C4-2B (cell line): ENCODE measurements at regions not wholly inside any gene's neighbourhood (a gene's known extent, or its start where the extent isn't known, plus 50 kb on each side); places are given as distances from the start of the nearest gene placed in this dataset.

ENCODE experiments used
- H3K27ac ChIP-seq: fragments of 450-650 bp; 2 replicates; pipeline ENCODE4 v1.5.1; 2017
- ZFX ChIP-seq: fragments of 450-650 bp; IDR thresholded peaks from 2 replicates; pipeline ENCODE4 v1.6.1; 2017
- TF ChIP-seq, protein P1 (sequence below): fragments of 450-650 bp; conservative IDR thresholded peaks from 2 replicates; pipeline ENCODE4 v1.5.1; 2017; ENCODE audit warnings: mild to moderate bottlenecking

DNA sequence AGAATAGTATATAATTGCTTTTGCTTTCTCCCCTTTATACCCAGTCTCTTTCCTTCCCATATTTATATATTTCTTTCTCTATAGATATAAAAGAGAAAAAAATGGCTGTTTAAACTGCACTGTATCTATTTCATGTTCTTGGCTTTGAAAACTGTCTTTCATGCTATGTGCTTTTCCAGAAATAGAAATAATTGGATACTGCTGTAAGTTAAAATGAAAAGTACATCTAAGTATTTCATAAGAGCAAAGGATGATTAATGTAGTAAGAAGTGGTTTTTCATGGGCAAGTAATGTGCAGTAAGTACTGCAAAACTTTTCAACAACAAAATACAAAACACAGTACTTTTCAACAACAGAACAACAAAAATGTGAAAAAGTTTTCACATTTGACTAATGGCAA is 237.9 kb downstream of the SNCA start:
- TF ChIP-seq, protein P1, sequence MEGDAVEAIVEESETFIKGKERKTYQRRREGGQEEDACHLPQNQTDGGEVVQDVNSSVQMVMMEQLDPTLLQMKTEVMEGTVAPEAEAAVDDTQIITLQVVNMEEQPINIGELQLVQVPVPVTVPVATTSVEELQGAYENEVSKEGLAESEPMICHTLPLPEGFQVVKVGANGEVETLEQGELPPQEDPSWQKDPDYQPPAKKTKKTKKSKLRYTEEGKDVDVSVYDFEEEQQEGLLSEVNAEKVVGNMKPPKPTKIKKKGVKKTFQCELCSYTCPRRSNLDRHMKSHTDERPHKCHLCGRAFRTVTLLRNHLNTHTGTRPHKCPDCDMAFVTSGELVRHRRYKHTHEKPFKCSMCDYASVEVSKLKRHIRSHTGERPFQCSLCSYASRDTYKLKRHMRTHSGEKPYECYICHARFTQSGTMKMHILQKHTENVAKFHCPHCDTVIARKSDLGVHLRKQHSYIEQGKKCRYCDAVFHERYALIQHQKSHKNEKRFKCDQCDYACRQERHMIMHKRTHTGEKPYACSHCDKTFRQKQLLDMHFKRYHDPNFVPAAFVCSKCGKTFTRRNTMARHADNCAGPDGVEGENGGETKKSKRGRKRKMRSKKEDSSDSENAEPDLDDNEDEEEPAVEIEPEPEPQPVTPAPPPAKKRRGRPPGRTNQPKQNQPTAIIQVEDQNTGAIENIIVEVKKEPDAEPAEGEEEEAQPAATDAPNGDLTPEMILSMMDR = no peak; the same call in 1 of the 2 replicates
- no peak for TF ChIP-seq ZFX
- H3K27ac ChIP-seq = no peak overlapping the region

DNA sequence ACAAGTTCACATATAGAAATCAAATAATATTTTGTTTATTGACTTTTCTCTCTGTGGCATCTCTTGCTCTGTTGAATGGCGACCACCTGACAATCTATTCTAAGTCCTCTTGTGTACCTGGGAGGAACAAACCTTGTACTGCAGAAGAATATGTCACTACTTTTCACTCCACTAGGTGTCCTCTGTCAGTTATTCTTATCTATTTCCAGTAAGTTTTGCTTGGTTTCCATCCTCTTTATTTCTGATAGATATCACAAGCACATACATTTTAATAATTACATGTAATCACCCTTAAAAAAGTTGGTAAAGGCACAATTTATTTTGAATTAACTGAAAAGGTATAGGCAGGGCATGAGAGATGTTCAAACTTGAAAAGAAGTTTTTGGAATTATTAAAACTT is 238.4 kb downstream of the SNCA start:
- TF ChIP-seq, protein P1 = peak; percentile 43
- TF ChIP-seq ZFX = no peak
- no peak overlapping the region for H3K27ac ChIP-seq

DNA sequence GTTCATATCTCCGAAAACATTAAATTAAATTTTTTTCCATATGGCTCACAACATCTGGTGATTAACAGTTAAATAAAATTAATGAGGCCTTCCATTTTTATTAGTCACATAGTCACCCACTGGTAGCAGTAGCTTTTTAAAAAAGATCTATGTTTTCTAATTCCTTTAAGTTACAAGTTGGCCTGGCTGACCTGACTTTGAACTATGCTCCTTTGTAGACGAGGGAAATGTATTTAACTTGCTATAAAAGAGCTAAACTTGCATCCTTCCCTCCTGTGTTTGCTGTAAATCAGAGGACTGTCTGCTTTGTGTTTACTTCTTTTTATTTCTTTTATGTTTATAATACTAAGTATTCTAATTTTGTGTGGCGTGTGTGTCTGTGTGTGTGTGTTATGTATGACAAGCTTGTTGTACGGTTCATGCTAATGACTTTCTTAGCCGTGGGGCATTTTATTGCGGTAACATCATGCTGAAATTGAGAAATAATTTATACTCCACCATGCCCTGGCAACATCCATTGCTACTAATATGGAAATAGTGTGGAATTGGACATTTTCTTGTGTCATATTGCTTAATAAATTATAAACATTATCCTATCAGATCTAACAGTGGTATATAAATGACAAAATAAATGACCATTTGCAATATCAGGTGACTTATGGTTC is 241.7 kb downstream of the SNCA start:
- no peak for TF ChIP-seq ZFX
- TF ChIP-seq, protein P1 = no peak

DNA sequence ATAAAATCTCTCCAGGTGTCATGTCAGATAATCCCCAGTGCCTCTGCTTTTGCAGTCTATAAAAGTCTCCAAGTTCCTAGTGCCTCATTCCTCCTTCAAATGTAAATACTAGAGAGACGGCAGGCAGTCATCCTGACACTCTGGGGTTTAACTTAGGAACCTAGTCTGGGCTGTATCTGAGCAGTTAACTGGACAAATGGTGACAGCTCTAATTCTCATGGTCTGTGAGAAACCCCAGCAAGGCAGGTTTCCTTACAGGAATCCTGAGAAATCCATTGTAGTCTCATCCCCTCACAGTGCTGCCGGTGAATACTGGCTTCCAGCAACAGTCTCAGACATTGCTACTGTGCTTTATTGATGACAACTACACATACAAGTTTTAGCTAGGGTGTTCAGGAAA is 246.8 kb downstream of the SNCA start:
- TF ChIP-seq, protein P1 = no peak
- no peak for TF ChIP-seq ZFX
- H3K27ac ChIP-seq = no peak overlapping the region

More for the DNA sequence above, 241.7 kb downstream of the SNCA start:
- H3K27ac ChIP-seq = no peak overlapping the region

DNA sequence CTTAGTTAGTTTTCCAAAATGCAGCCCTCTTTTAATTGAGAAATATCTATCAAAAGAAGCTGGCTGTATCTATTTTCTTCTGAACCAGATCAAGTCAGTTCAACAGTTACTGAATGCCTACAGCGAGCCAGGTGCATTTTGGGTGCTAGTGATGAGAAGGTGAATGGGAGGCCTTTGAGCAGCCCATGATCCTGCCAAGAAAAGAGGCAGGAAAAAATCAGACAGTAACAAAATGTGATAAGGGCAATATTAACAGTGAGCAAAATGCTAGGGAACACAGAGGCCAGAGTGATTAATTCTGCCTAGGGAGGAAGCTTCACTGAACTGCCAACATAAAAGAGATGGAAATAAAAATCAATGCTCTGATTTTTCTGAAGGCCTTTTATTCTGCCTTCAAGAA is 248.5 kb downstream of the SNCA start:
- H3K27ac ChIP-seq = no peak overlapping the region
- TF ChIP-seq, protein P1 = no peak
- TF ChIP-seq ZFX = no peak

DNA sequence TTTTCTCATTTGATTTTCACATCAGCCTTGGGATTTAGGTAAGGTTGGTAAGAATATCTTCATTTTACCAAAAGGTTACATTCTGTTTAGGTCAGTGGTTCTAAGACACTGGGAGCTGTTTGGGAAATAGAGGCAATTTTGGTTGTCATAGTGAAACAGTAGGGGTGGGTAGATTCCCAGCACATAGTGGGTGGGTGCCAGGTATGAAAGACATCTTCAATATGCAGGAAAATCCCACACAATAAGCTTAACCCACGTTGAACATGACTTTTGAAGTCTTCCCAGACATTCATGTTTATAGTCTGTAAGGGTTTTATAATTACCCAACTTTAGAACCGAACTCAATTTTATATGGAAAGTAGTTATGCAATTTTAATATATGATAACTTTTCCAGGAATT is 249.6 kb downstream of the SNCA start:
- no peak for TF ChIP-seq ZFX
- TF ChIP-seq, protein P1 = no peak
- no peak overlapping the region for H3K27ac ChIP-seq

DNA sequence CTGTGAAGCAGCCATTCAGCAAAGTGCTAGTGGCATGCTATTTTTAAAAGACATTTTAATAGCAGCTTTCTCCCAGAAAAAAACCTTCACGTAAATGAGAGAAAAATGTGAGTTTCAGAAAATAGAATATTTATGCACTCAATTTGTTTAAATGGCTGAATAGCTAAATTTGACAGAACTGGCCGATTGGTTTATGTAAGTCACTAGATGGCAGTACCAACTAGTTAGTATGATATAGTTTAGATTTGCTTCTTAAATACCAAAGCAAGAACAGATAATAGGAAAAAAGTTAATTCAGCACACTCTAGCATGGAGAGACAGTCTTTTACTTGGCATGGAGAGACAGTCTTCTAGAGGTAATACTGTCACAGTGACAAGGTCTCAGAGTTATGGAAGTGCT is 250.1 kb downstream of the SNCA start:
- H3K27ac ChIP-seq = no peak overlapping the region
- TF ChIP-seq, protein P1 = peak; percentile 48
- no peak for TF ChIP-seq ZFX
